GM21825 (cell line): ENCODE measurements at regions not wholly inside any gene's neighbourhood (a gene's known extent, or its start where the extent isn't known, plus 50 kb on each side); places are given as distances from the start of the nearest gene placed in this dataset.

Experiments used
- ATAC-seq: cut with Tn5 transposase; IDR thresholded peaks from one replicate; pipeline ENCODE4 v1.9.1; 2021; ENCODE audit warnings: mild to moderate bottlenecking, moderate library complexity; ENCODE audit not compliant: unreplicated experiment

DNA sequence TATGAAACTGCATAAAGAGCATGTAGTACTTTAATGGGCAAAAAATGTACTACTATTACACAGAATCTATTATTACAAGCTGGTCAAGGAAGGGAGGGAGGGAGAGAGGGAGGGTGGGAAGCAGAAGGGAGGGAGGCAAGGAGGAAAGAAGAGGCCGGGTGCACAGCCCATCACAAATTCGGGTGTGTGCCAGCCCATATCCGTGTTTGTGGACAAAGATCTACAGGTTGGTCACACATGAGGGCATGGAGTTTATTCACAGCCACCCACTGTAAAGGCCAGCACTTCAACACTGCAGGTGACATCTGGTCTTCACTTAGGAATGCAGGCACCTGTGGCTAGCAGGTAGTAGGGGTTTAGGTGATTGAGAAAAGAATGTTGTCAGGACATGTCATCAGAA is 352.5 kb upstream of the NBEA start:
- ATAC-seq = no peak

DNA sequence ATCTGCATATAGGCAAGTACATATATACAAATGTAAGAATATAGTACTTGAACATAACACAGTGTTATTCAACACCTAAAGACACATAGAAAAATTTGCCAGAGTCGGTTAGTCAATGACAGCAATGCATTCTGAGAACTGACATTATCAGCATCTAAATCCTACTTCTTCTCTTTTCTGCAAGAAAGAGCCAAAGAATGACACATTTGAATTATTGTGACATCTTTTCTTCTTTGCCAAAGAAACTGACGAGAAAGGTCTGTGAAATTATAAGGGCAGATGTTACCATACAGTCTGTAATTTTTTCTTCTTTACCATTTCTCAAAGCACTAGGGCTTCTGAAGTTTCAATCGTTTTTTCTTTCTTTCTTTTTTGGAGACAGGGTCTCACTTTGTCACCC is 350.9 kb upstream of the NBEA start:
- no peak for ATAC-seq

DNA sequence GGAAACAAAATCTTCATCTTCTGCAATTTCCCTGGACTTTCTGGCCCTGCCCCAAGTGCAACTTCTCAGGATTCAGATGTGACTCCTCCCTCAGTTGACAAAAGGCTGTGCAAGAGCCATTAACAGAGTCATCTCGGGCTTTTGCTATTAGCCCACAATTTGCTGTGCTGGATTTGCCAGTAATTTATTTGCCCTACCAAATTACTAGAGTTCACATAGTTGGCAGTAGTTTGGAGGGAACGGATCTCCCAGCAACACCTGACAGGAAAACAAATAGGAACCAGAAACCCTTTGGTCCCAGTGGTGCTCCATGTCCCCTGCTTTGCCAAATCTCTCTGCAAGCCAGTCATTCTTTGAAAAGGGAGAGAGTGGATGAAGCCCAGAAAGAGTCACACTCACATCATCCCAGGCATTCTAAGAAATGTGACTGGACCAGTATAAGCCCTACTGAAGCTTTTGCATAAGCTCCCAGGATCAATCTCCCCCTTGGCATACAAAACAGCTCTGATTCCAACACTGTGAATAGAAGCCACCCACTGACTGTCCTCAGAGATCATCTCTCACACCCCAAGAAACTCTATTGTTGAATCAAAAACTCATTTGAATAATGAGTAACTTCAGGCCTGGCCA is 350.1 kb upstream of the NBEA start:
- ATAC-seq = no peak

DNA sequence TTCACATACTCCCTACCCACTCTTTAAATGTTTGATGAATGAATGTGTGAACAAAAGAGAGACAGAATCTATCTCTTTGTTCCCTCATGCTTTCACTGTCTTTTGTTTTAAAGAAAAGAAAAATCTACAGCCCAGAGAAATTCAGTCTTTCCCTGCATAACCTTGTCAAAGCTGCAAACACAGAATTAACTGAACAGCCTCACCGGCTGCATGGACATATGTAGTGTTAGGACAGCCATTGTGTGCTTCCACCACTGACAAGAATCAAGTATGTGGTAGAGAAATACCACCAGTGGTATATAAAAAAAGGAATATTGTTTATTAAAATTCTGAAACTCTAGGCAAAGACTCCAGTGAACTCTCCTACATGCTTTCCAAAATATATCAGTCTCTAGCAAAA is 348.4 kb upstream of the NBEA start:
- no peak for ATAC-seq

DNA sequence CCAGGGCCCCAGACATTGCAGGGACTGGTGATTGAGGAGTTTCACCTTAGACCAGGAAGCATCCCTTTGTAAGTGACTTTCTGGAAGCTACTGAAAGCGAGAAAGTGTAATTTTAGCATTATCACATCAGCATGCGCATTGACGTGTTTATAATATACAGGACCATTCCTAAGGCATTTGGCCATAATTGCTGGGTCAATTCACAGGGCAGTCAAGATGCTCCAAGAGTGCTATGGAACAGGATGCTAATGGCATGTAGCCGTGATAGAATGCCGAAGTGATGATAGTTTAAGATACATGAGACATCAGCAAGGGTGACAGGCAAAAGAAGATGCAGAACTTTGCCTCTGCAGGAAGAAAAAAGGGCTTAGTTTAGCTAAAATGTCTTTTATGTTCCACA is 347.6 kb upstream of the NBEA start:
- no peak for ATAC-seq

DNA sequence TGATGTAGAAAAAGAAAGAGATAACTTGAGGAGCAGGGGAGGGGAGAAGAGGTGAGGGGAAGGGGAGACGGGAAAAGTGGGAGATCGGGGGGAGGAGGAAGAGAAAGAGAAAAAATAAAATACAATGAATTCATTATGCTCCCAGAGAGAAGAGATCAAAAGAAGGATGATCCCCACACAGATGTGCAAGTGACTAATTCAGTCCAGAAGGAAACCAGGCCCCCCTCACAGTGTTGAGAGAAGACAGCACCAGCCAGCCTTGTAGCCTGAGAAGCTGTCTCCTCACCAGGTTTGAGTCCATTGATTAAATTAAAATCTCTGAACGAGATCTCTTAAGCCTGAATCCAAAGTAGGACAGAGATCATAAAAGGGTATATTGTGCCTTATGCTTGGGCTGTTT is 333.7 kb upstream of the NBEA start:
- ATAC-seq = no peak

DNA sequence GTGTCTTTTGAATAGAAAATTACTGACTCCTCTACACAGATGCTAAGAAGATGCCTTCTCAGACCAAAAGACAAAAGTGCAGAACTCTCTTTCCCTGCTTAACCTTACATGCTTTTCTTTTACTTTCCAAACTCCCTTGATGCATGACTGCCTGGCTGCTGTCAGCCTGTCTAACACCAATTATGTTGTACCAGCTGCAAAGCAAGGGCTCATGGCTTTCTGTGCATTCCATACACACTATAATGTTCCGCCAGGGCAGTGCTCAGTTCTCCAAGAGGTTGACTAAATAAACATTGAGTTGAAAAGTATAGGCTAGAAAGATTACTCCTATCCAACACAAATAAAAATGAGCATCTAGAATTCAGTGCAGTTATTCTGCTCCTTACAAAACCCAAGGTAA is 330.4 kb upstream of the NBEA start:
- ATAC-seq = no peak

DNA sequence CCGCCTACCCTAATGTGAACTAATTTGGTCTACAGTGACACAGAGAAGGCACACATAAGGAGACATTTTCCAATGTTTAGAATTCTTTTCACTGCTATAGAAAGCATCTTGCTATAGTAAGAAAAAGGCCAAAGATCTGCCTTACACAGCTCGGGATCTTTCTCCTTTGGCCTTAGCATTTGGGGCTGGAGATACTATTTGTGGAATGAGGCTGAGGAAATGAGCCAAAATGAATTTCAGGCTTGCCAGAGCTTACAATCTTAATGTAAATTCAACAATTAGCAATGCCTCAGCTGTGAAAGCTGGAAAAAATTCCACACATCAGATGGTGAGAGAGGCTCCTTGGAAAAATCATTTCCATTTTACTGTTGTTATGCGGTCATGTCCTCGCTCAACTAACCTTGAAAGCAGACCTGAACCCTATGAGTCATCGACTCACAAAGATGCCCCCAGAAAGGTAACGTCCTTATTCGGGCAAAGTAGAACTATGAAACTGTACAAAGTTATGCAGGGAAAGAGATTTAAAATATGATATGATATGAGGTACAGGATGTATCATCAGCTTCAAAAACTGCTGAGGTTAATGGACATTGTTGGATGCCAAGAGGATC is 324.5 kb upstream of the NBEA start:
- ATAC-seq = no peak

DNA sequence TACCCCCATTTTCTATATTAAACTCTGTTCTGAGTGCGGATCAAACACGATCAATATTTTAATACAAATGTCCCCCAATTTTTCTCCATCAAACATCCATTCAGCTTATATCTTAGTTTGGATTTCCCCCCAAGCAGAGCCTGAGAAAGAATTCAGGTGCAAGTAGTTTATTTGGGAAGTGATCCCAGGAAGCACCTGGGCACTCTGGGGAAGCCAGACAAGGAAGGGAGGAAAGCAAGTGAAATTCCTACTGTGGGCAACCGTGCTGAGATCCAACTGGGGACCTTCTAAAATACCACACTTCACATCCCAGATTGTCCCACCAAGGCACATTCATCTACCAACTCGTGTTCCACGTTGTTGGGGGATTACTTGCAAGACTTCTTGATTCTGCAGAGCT is 323.4 kb upstream of the NBEA start:
- no peak for ATAC-seq

DNA sequence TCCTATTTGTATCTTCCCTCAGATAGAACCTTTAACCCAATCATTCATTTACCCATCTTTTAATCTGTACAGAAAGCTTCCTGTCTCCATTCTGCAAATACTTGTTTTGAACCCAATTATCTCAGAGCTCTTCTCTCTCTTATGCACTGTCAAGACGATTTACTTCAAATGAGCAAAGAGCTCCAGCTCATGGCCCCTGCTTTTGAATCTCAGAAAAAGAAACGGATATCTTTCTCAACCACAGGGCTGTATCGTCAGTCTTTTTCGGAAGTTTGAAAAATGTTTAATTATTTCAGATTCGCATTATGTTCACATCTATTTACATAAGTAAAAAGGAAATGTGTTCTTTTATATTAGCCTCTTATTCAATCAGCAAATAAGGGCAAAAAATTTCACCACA is 322.7 kb upstream of the NBEA start:
- no peak for ATAC-seq

DNA sequence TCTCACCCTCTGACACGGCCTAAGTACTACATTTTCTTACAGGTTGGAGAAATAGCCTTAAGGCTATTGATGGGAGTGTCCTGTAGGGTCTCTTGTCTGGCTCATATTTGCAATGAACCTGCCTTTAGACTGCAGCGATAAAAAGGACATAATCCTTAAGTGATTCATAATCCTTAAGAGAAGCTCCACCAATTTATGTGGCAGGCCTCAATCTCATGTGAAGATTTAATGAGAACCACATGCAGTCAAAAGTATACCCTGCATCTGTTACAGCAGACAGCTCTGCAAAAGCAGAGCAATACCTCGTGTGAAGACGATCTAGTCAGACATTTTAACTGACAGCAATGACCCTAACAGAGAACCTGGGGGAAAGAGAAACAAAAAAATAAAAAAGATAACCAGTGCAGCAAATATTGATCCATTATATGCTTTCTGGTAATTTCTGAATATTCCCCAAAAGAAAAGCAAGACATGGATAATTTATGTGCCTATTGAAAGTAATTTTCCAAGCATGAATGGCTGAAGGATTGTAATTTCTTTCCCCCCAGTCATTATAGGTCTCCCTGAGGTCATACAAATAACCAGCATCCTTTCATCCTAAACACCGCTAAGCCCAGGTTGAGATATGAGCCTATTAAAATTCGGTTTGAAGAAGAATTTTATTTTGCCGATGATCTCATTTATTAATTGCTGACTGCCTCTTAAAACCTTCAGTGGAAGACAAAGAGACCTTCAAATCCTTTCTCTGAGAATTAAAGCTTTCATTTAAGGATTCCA is 321.8 kb upstream of the NBEA start:
- no peak for ATAC-seq

DNA sequence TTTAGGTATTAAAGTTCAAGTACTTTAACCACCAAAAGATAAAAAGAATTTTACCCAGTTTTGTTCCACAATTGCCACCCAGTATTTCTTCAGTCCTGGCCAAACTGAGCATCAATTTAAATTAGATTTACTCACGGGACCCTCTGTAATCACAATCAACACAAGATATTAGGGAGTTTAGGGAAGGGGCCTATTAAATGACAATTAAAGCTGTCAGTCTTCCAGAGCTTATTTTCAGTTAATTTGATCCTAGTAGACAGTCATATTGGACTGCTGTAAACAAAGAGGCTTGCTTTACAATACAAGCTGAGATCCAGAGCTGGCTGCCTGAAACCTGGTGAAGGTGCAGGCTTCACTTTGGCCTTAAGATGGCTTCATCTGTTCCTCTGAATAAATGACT is 321.2 kb upstream of the NBEA start:
- no peak for ATAC-seq

DNA sequence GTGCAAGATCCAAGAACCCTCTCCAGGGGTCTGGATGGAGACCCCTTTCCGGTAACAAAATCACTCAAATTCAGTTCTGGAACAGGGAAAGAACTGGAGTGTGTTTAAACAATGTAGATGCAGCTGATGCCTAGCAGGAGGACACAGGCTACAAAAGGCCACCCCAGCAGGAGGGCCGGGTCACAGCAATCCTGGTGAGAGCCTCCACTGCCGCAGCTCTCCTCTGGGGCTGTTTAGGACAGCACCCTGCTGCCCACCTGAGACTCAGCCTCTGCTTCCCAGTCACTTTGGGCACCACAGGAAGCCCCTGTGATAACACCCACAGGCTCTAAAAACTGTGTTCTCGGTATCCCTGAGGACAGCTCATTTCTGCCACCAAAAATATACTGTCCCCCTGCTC is 318.7 kb upstream of the NBEA start:
- ATAC-seq = no peak

DNA sequence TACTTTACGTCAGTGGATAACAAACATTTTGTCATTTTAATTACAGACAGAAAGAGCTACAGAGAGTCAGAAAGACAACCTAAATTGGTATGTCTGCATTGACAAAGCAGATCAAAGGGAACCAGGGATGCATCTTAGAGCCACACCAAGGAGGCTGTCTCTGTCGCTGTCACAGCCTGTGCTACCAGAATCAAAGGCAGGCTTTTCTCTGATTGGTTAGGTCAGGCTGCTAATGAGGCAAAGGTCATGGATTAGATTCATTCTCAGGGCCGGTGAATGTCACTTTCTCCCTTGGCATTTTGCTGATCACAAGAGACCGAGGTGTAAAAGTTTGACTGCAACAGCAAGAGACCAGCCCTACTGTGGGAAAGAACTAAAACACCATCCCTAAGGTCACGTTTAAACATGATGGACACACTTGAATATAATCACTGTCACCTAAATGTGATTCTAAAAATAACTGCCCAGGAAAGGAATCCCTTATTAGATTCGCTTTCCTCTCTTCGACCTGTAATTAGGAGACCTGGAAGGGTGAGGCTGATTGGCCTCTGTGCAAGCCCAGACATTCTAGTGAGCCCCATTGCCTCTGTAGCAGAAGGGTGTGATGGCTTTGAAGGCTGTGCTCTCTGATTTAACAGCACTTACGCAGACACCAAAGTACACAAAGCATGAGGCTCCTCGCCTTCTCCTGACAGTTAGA is 314.4 kb upstream of the NBEA start:
- no peak for ATAC-seq

DNA sequence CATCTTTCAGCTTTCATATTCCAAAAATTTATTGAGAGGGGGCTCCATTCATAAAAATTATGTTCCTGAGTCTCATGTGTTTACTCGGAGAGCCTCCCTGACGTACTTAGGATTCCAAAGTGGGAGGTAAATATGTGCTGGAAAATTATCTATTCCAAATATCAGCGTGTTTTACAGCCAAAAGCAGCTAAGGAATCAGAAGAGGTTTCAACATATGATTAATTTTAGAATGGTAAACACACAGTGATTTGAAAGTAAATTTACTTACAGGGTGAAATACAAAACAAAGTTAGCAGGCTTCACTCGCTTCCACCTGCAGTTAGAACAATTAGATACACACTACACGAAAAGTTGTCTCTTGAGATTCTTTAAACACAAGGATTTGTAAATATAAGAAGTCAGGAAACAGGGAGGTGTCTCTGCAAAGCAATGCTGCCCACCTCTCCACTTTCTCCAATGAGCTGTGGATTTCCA is 313.8 kb upstream of the NBEA start:
- ATAC-seq = no peak

DNA sequence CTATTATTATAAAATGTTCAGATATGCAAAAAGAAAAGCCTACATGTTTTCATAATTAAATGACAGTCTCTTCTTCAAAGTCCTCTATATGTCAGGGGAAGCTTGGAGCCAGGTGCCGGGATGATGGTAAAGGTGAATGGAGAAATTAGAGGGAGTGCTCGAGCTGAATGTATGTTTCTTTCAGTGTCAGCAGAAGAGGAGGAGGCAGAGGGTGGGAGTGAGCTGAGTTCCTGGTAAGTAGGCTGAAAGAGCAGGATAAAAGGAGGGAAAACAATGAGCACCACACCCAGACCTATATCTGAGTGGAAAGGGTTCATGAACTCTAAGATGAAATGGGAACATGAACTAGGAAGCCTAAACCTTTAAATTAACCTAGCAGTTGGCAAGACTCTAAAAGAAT is 307.6 kb upstream of the NBEA start:
- ATAC-seq = no peak

DNA sequence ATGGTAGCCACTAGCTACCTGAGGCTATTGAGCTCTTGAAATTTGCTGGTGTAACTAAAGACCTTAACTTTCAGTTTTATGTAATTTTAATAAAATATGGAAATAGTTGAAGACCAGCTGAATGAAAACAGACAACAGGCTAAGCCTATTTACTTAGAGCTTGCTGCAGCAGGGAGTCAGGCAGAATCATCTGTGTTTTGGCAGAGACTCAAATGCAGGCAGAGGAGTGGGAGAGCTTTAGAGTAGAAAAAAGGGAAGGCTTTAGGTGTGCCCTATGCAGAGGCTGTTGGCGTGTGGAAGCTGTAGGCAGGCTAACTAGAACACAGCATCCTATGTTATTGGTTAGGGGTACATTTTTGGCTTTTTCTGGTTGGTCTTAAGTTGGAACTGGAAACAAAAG is 304.9 kb upstream of the NBEA start:
- ATAC-seq = no peak

DNA sequence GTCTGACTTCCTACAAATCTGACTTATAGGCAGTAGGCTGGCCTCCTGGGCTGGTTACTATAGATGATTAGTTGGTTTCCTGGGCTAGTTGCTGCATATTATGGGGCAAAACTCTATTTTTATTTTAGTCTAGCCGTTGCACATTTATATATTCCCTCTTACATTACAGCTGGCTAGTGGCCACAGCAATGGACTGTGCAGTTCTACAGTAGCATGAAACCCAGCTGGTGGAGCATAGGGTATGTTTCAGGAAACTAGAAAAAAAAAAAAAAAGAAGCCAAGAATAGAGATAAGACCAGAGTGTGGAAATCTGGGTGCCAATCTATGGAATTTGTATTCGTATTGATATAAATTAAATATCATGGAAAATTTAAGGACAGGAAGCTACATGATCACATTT is 304.4 kb upstream of the NBEA start:
- ATAC-seq = no peak

DNA sequence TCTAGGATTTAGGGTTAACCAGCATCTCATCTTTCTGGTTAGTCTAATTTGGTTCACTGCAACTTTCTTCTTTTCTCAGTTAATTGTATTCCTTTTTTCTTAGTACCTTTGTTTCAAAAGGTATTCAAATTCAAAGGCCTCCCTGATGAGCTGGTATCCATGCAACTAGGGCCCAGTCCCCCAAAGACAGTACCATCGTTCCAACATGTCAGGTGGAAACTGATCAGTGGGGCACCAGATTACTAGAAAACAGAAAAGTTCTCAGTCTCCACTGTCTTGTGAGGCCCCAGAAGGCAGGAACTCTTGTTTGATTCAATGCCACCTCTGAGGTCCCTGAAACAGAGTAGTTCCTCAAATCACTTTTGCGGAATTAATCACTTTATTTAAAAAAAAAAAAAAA is 303.2 kb upstream of the NBEA start:
- ATAC-seq = no peak

DNA sequence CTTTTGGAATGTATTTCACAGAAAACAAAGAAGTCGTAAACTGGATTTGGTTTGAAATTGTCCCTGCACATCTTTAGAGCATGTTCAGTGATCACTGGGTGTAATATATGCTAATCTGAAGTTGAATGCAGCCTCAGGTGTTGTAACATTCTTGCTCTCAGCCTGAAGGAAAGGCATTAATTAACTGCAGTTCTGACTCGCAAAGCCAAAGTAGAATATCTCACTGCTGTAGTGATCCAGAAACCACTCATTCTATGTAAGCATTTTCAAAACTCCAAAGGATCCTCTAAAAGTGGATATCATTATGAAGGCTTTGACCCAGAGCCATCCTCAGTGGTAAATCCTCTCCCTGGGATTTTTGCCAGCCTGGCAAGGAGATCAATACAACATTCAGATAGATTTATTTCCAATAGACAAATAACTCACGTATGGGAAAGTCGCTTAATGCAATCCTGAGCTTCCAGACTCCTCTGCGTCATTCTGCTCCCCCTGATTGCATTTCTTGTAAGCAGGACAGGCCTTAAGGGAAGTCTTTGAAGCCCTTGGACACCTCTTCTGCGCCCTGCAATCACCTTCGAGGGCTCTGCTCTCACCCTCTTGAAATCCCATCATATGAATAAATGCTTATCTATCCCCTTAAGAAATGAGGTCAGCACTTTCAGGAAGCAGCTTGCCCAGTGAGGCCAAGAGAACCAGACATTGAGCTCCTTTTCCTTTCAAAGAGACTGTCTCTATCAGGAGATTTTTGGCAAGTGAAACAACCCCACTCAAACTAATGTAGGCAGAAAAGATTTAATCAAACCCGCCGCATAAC is 301.7 kb upstream of the NBEA start:
- ATAC-seq = no peak

DNA sequence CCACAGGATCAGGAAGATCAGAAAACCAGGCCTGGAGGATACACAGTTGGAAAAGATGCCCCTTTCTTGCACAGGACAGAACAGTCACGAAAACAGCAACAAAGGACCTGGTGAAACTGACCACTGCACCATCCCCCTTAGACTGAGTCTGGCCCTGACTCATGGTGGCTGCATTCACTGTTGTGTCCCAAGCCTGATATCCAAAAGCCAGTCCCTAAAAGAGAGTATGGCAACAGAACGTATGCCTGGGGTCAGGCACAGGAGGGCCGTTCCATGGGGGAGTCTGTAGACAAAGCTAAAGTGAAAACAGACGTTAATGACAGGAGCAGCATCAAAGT is 301.1 kb upstream of the NBEA start:
- ATAC-seq = no peak
